GM21576 (cell line): ENCODE measurements at regions not wholly inside any gene's neighbourhood (a gene's known extent, or its start where the extent isn't known, plus 50 kb on each side); places are given as distances from the start of the nearest gene placed in this dataset.

Experiments
- ATAC-seq: cut with Tn5 transposase; IDR thresholded peaks from one replicate; pipeline ENCODE4 v1.9.1; 2021; ENCODE audit warnings: mild to moderate bottlenecking, moderate library complexity; ENCODE audit not compliant: unreplicated experiment

GRCh38 chr3:8239095-8239494 lies 262.5 kb upstream of the LMCD1 start:
- no peak for ATAC-seq

- ATAC-seq = peak; percentile 94
These were observed 261.6 kb upstream of the LMCD1 start for GRCh38 chr3:8239718-8240695.

GRCh38 chr3:8246070-8246469 lies 255.6 kb upstream of the LMCD1 start:
- ATAC-seq = no peak

- no peak for ATAC-seq
These were observed 248.4 kb upstream of the LMCD1 start for GRCh38 chr3:8253201-8253600.

GRCh38 chr3:8254489-8254888 lies 247.1 kb upstream of the LMCD1 start:
- no peak for ATAC-seq

GRCh38 chr3:8255725-8256124 lies 245.9 kb upstream of the LMCD1 start:
- ATAC-seq = no peak

- ATAC-seq = no peak
These were observed 245.1 kb upstream of the LMCD1 start for GRCh38 chr3:8256441-8257071.

GRCh38 chr3:8261018-8261417 lies 240.6 kb upstream of the LMCD1 start:
- ATAC-seq = no peak

GRCh38 chr3:8266730-8267131 lies 234.9 kb upstream of the LMCD1 start:
- ATAC-seq = no peak

GRCh38 chr3:8273479-8273878 lies 228.1 kb upstream of the LMCD1 start:
- ATAC-seq = no peak

- no peak for ATAC-seq
These were observed 225.6 kb upstream of the LMCD1 start for GRCh38 chr3:8276056-8276455.

- ATAC-seq = no peak
These were observed 225.1 kb upstream of the LMCD1 start for GRCh38 chr3:8276506-8276905.

- ATAC-seq = no peak
These were observed 223.2 kb upstream of the LMCD1 start for GRCh38 chr3:8278448-8278847.

GRCh38 chr3:8279476-8279875 lies 222.1 kb upstream of the LMCD1 start:
- no peak for ATAC-seq

- no peak for ATAC-seq
These were observed 221.6 kb upstream of the LMCD1 start for GRCh38 chr3:8279886-8280550.

GRCh38 chr3:8282541-8283165 lies 219.0 kb upstream of the LMCD1 start:
- no peak for ATAC-seq

GRCh38 chr3:8283193-8283592 lies 218.4 kb upstream of the LMCD1 start:
- no peak for ATAC-seq

GRCh38 chr3:8286086-8286485 lies 215.5 kb upstream of the LMCD1 start:
- no peak for ATAC-seq

- no peak for ATAC-seq
These were observed 214.9 kb upstream of the LMCD1 start for GRCh38 chr3:8286749-8287148.

- ATAC-seq = no peak
These were observed 211.0 kb upstream of the LMCD1 start for GRCh38 chr3:8290611-8291010.

- no peak for ATAC-seq
These were observed 205.2 kb upstream of the LMCD1 start for GRCh38 chr3:8296461-8296860.
